Cerebellar cortex (tissue), 1 donor: ENCODE measurements at regions not wholly inside any gene's neighbourhood (a gene's known extent, or its start where the extent isn't known, plus 50 kb on each side); places are given as distances from the start of the nearest gene placed in this dataset.

ENCODE experiments used
- DNase-seq: peaks from one replicate; pipeline ENCODE4 v3.0.0-alpha.2; 2015; ENCODE audit warnings: low spot score

GRCh38 chr6:139923964-139924475 is 549.6 kb upstream of the CITED2 start:
- no peak for DNase-seq

GRCh38 chr6:139922236-139922635 is 547.8 kb upstream of the CITED2 start:
- no peak for DNase-seq

- no peak for DNase-seq
These were observed 546.3 kb upstream of the CITED2 start for GRCh38 chr6:139920776-139921100.

GRCh38 chr6:139920027-139920775 is 545.8 kb upstream of the CITED2 start:
- DNase-seq = peak; percentile 78

GRCh38 chr6:139919107-139920026 is 544.9 kb upstream of the CITED2 start:
- peak; percentile 79 for DNase-seq

- DNase-seq = peak; percentile 35
These were observed 543.6 kb upstream of the CITED2 start for GRCh38 chr6:139917951-139918630.

GRCh38 chr6:139914910-139915309 is 540.5 kb upstream of the CITED2 start:
- no peak for DNase-seq

GRCh38 chr6:139912735-139913400 is 538.4 kb upstream of the CITED2 start:
- no peak for DNase-seq

GRCh38 chr6:139909992-139910391 is 535.5 kb upstream of the CITED2 start:
- no peak for DNase-seq

- DNase-seq = no peak
These were observed 531.1 kb upstream of the CITED2 start for GRCh38 chr6:139905404-139906052.

GRCh38 chr6:139904568-139904967 is 530.1 kb upstream of the CITED2 start:
- no peak for DNase-seq

GRCh38 chr6:139904158-139904533 is 529.7 kb upstream of the CITED2 start:
- no peak for DNase-seq

- no peak for DNase-seq
These were observed 529.1 kb upstream of the CITED2 start for GRCh38 chr6:139903411-139904157.

- DNase-seq = no peak
These were observed 520.9 kb upstream of the CITED2 start for GRCh38 chr6:139895205-139895793.

- no peak for DNase-seq
These were observed 519.8 kb upstream of the CITED2 start for GRCh38 chr6:139894271-139894670.

GRCh38 chr6:139891471-139891870 is 517.0 kb upstream of the CITED2 start:
- DNase-seq = no peak

- peak; percentile 81 for DNase-seq
These were observed 514.3 kb upstream of the CITED2 start for GRCh38 chr6:139888681-139889122.

GRCh38 chr6:139887275-139887674 is 512.8 kb upstream of the CITED2 start:
- DNase-seq = no peak

- DNase-seq = no peak
These were observed 511.9 kb upstream of the CITED2 start for GRCh38 chr6:139886396-139886795.

- DNase-seq = no peak
These were observed 511.5 kb upstream of the CITED2 start for GRCh38 chr6:139885909-139886308.
